H1 (cell line): ENCODE measurements at regions not wholly inside any gene's neighbourhood (a gene's known extent, or its start where the extent isn't known, plus 50 kb on each side); places are given as distances from the start of the nearest gene placed in this dataset.

Experiments
- CTCF ChIA-PET: fragments of 300-600 bp; sonication (Branson Sonifier 250); formaldehyde crosslinking; loops from one replicate; lab custom pipeline; 2021; ENCODE audit not compliant: partially characterized antibody; lab: Charles Lee
- POLR2A ChIA-PET: fragments of 300-600 bp; sonication (Branson Sonifier 250); formaldehyde crosslinking; loops from one replicate; lab custom pipeline; 2021; ENCODE audit warnings: inconsistent platforms; ENCODE audit not compliant: partially characterized antibody; lab: Charles Lee
- DNase-seq, 2 experiments: peaks; one replicate each; pipeline versions ENCODE4 v3.0.0 to v3.0.0-alpha.2; 2010 to 2022; ENCODE audit warnings: low spot score in 2 of 2, low read depth in 1 of 2, mixed read lengths in 1 of 2
- FAIRE-seq: peaks from 2 replicates; lab custom pipeline; 2011; peaks lifted over from hg19 to GRCh38; lab: Jason Lieb, UNC
- H2AFZ ChIP-seq: 2 replicates; pipeline ENCODE4 v1.8.1; 2012; ENCODE audit warnings: low read length, inconsistent platforms
- H2AK5ac ChIP-seq: 2 replicates; pipeline ENCODE4 v1.6.1; 2013; ENCODE audit warnings: low read depth, low read length
- H2BK120ac ChIP-seq: replicated peaks from 2 replicates; pipeline ENCODE3; 2013; ENCODE audit warnings: low read depth, low read length, inconsistent platforms
- H2BK12ac ChIP-seq: 2 replicates; pipeline ENCODE4 v1.6.1; 2013; ENCODE audit warnings: low read depth, low read length
- H2BK15ac ChIP-seq: 2 replicates; pipeline ENCODE4 v1.6.1; 2013; ENCODE audit warnings: low read length
- H2BK20ac ChIP-seq: 2 replicates; pipeline ENCODE4 v1.6.1; 2013; ENCODE audit warnings: low read length
- H2BK5ac ChIP-seq: 2 replicates; pipeline ENCODE4 v1.6.1; 2013; ENCODE audit warnings: low read depth, low read length
- H3K14ac ChIP-seq: 2 replicates; pipeline ENCODE4 v1.6.1; 2013; ENCODE audit warnings: inconsistent platforms; ENCODE audit not compliant: insufficient read length
- H3K18ac ChIP-seq: 2 replicates; pipeline ENCODE4 v1.6.1; 2013; ENCODE audit warnings: low read length; ENCODE audit errors: extremely low read depth
- H3K23ac ChIP-seq: 2 replicates; pipeline ENCODE4 v1.6.1; 2013; ENCODE audit warnings: inconsistent platforms; ENCODE audit not compliant: insufficient read length
- H3K23me2 ChIP-seq: 2 replicates; pipeline ENCODE4 v1.6.1; 2013; ENCODE audit warnings: low read depth, low read length
- H3K27ac ChIP-seq: 2 replicates; pipeline ENCODE4 v1.6.1; 2011; ENCODE audit warnings: low read depth, low read length, inconsistent platforms
- H3K27me3 ChIP-seq, 4 experiments: replicated peaks in 1 of 4; 1 replicate in 1 of 4; 2 replicates in 3 of 4; pipeline versions ENCODE4 v1.6.1 to v1.8.1; 2011 to 2013; ENCODE audit warnings: low read length in 3 of 4, mild to moderate bottlenecking in 3 of 4, inconsistent platforms in 2 of 4, mixed read lengths in 2 of 4, moderate library complexity in 1 of 4; ENCODE audit not compliant: control insufficient read depth in 3 of 4, insufficient read depth in 3 of 4; ENCODE audit errors: extremely low read depth in 1 of 4
- H3K36me3 ChIP-seq, 4 experiments: 2 replicates each; pipeline versions ENCODE4 v1.6.1 to v1.8.1; 2011 to 2013; ENCODE audit warnings: mild to moderate bottlenecking in 4 of 4, low read length in 3 of 4, moderate library complexity in 2 of 4, control low read depth in 1 of 4, inconsistent platforms in 1 of 4; ENCODE audit not compliant: insufficient read depth in 4 of 4, control insufficient read depth in 2 of 4
- H3K4ac ChIP-seq: replicated peaks from 2 replicates; pipeline ENCODE3; 2013; ENCODE audit warnings: low read length, low read depth, mixed read lengths, inconsistent platforms; ENCODE audit not compliant: insufficient read length
- H3K4me1 ChIP-seq, 4 experiments: replicated peaks in 1 of 4; 1 replicate in 1 of 4; 2 replicates in 3 of 4; pipeline versions ENCODE4 v1.6.1 to v1.8.1; 2011 to 2013; ENCODE audit warnings: low read length in 3 of 4, inconsistent platforms in 2 of 4, mixed read lengths in 1 of 4; ENCODE audit not compliant: insufficient read depth in 4 of 4, control insufficient read depth in 3 of 4
- H3K4me2 ChIP-seq, 2 experiments: 2 replicates each; pipeline versions ENCODE4 v1.6.1 to v1.8.1; 2011 to 2013; ENCODE audit warnings: low read depth in 2 of 2, low read length in 2 of 2, control low read depth in 1 of 2, inconsistent platforms in 1 of 2, mild to moderate bottlenecking in 1 of 2; ENCODE audit not compliant: insufficient read depth in 1 of 2
- H3K4me3 ChIP-seq, 4 experiments: fragments of 200-600, 300-600 bp in 1 of 4; sonication (generic), shearing (Covaris generic), sonication (Bioruptor Twin) in 1 of 4; 2 replicates each; pipeline versions ENCODE4 v1.5.1 to v1.8.1; 2011 to 2016; ENCODE audit warnings: low read length in 4 of 4, low read depth in 3 of 4, control low read depth in 2 of 4, inconsistent platforms in 2 of 4, mild to moderate bottlenecking in 2 of 4, mixed read lengths in 1 of 4, moderate library complexity in 1 of 4; ENCODE audit not compliant: insufficient read depth in 2 of 4; ENCODE audit errors: extremely low read depth in 1 of 4
- H3K56ac ChIP-seq: replicated peaks from 2 replicates; pipeline ENCODE3; 2013; ENCODE audit warnings: low read depth, mild to moderate bottlenecking, mixed read lengths, low read length, inconsistent platforms; ENCODE audit not compliant: insufficient read length
- H3K79me1 ChIP-seq: 2 replicates; pipeline ENCODE4 v1.6.1; 2013; ENCODE audit warnings: low read depth, low read length, control low read depth
- H3K79me2 ChIP-seq, 2 experiments: 2 replicates each; pipeline versions ENCODE4 v1.6.1 to v1.8.1; 2012 to 2013; ENCODE audit warnings: low read length in 2 of 2, mild to moderate bottlenecking in 2 of 2, inconsistent platforms in 1 of 2; ENCODE audit not compliant: insufficient read depth in 2 of 2, control insufficient read depth in 1 of 2
- H3K9ac ChIP-seq, 4 experiments: replicated peaks in 1 of 4; 1 replicate in 1 of 4; 2 replicates in 3 of 4; pipeline versions ENCODE4 v1.6.1 to v1.8.1; 2011 to 2013; ENCODE audit warnings: low read depth in 3 of 4, low read length in 3 of 4, control low read depth in 2 of 4, mild to moderate bottlenecking in 2 of 4, moderate library complexity in 2 of 4, inconsistent platforms in 1 of 4; ENCODE audit errors: extremely low read depth in 1 of 4
- H3K9me3 ChIP-seq, 2 experiments: 2 replicates each; pipeline versions ENCODE4 v1.6.1 to v1.8.1; 2012 to 2013; ENCODE audit warnings: mild to moderate bottlenecking in 2 of 2, moderate library complexity in 2 of 2, control low read depth in 1 of 2, inconsistent platforms in 1 of 2, low read depth in 1 of 2, low read length in 1 of 2, mixed read lengths in 1 of 2; ENCODE audit not compliant: insufficient read depth in 2 of 2
- H4K20me1 ChIP-seq, 2 experiments: replicated peaks in 1 of 2; 2 replicates each; pipeline versions ENCODE3 to v1.8.1; 2011 to 2013; ENCODE audit warnings: inconsistent platforms in 2 of 2, low read length in 2 of 2, mild to moderate bottlenecking in 1 of 2; ENCODE audit not compliant: insufficient read depth in 2 of 2, control insufficient read depth in 1 of 2
- H4K5ac ChIP-seq: 2 replicates; pipeline ENCODE4 v1.6.1; 2013; ENCODE audit warnings: low read length, low read depth, mixed read lengths, inconsistent platforms; ENCODE audit not compliant: insufficient read length
- H4K8ac ChIP-seq: 2 replicates; pipeline ENCODE4 v1.8.0; 2013; ENCODE audit warnings: mild to moderate bottlenecking, moderate library complexity, low read length, inconsistent platforms; ENCODE audit not compliant: insufficient read depth; ENCODE audit errors: extremely low read depth
- H4K91ac ChIP-seq: replicated peaks from 2 replicates; pipeline ENCODE3; 2013; ENCODE audit warnings: low read length, mixed read lengths, inconsistent platforms; ENCODE audit not compliant: insufficient read length
- CEBPB ChIP-seq: IDR thresholded peaks from 2 replicates; pipeline ENCODE4 v1.6.1; 2012; ENCODE audit warnings: low read depth, low read length
- PHF8 ChIP-seq: fragments of 200-600 bp; sonication (generic); conservative IDR thresholded peaks from 2 replicates; pipeline ENCODE4 v1.7.1; 2012; ENCODE audit warnings: low read depth, mild to moderate bottlenecking, inconsistent platforms, low read length, moderate library complexity
- SIRT6 ChIP-seq: IDR thresholded peaks from one replicate; pipeline ENCODE4 v1.7.1; 2012; ENCODE audit warnings: low read length, inconsistent platforms
- SIX5 ChIP-seq: IDR thresholded peaks from 2 replicates; pipeline ENCODE4 v1.6.1; 2011; ENCODE audit warnings: mild to moderate bottlenecking, low read depth, low read length
- SP2 ChIP-seq: IDR thresholded peaks from 2 replicates; pipeline ENCODE4 v1.6.1; 2012; ENCODE audit warnings: mild to moderate bottlenecking, low read length, inconsistent platforms
- ZNF274 ChIP-seq: IDR thresholded peaks from 2 replicates; pipeline ENCODE4 v1.7.0; 2012; ENCODE audit warnings: low read length, borderline replicate concordance; ENCODE audit errors: extremely low read depth
- WGBS, 2 experiments: shearing (Covaris generic) in 1 of 2; methylation state at CpG; one replicate each; pipeline versions ENCODE4 v1.1.6 to v1.1.7; 2013 to 2015; ENCODE audit warnings: low lambda C conversion rate in 2 of 2, mixed read lengths in 2 of 2, inconsistent platforms in 1 of 2, low coverage in 1 of 2, missing lambda C conversion rate in 1 of 2; ENCODE audit not compliant: insufficient replicate concordance in 2 of 2, insufficient coverage in 1 of 2, insufficient read length in 1 of 2; ENCODE audit errors: extremely low coverage in 1 of 2, missing lambda C conversion rate in 1 of 2; 5-methylcytosine and 5-hydroxymethylcytosine counted together
- TF ChIP-seq, protein P1 (sequence below): IDR thresholded peaks from 2 replicates; pipeline ENCODE4 v1.6.1; 2011; ENCODE audit warnings: low read depth, mild to moderate bottlenecking, low read length; ENCODE audit not compliant: insufficient read depth

DNA sequence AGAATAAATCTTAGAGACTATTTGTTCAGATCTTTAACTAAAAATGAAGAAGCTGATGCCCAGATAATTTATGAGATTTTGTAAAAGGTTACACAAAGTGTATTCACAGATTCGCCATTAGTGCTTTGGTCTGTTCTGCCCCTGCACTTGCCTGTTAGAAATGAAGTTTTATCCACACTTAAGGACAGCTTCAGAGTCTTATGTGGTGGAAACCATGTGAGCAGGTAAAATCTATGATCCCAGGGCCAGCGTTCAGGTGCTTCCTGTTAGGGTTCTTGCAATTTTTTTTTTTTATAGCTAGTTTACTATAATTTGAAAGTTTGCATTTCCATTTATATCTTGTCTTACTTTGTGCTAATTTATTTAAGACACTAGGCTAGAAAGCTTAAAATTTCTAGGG lies 561.6 kb downstream of the PRR16 start:
- no peak overlapping the region for H4K5ac ChIP-seq
- no peak overlapping the region for H4K8ac ChIP-seq
- no peak overlapping the region for H3K27ac ChIP-seq
- no peak overlapping the region for H3K4me2 ChIP-seq
- H4K20me1 ChIP-seq = no peaks in the 10 kb centered on the region
- no peak overlapping the region for H2BK5ac ChIP-seq
- no peak overlapping the region for H2AFZ ChIP-seq
- H3K4ac ChIP-seq = no peak overlapping the region
- H2BK20ac ChIP-seq = no peak overlapping the region
- CTCF ChIA-PET = interaction anchor here (0.6 kb wide), 1 partner anchor 63 kb away, joined by 8 read pairs; no protein-coding TSS in a partner anchor
- no peaks in the 10 kb centered on the region for H3K23me2 ChIP-seq
- no peaks in the 10 kb centered on the region for H3K79me1 ChIP-seq
- no peak for TF ChIP-seq SP2
- TF ChIP-seq CEBPB = no peak
- TF ChIP-seq ZNF274 = no peak
- no peak for TF ChIP-seq SIX5
- TF ChIP-seq, protein P1, sequence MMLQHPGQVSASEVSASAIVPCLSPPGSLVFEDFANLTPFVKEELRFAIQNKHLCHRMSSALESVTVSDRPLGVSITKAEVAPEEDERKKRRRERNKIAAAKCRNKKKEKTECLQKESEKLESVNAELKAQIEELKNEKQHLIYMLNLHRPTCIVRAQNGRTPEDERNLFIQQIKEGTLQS = no peak
- no peak for TF ChIP-seq PHF8
- TF ChIP-seq SIRT6 = no peak
- no peak overlapping the region for H2AK5ac ChIP-seq
- no peaks in the 10 kb centered on the region for H3K9me3 ChIP-seq
- H2BK12ac ChIP-seq = no peak overlapping the region
- FAIRE-seq (no peak), DNase-seq (no peak)
- H3K36me3 ChIP-seq = no peaks in the 10 kb centered on the region
- no peak overlapping the region for H2BK120ac ChIP-seq
- H3K27me3 ChIP-seq = no peaks in the 10 kb centered on the region
- H3K23ac ChIP-seq = no peak overlapping the region
- WGBS, 2 experiments = 88% methylated on average over 2 of the region's 2 CpGs; no CpG with 5 or more reads in 1 of the 2 experiments
- no peak overlapping the region for H3K4me3 ChIP-seq
- H3K56ac ChIP-seq = no peak overlapping the region
- no peaks in the 10 kb centered on the region for H3K4me1 ChIP-seq
- H3K9ac ChIP-seq = no peak overlapping the region
- H3K14ac ChIP-seq = no peak overlapping the region
- H2BK15ac ChIP-seq = no peak overlapping the region
- no peak overlapping the region for H4K91ac ChIP-seq
- POLR2A ChIA-PET = no interaction called here
- no peaks in the 10 kb centered on the region for H3K79me2 ChIP-seq
- H3K18ac ChIP-seq = no peak overlapping the region
